UCSD-AML1 (cell line): ENCODE measurements at regions not wholly inside any gene's neighbourhood (a gene's known extent, or its start where the extent isn't known, plus 50 kb on each side); places are given as distances from the start of the nearest gene placed in this dataset.
"Not testable (repeated sequence)": the region's sequence is repeated elsewhere in the genome, so short reads cannot be mapped to it uniquely, and the experiment has no call there.

Source experiments
- DNase-seq: peaks from one replicate; lab custom pipeline; 2025; ENCODE audit not compliant: unreplicated experiment; lab: John Stamatoyannopoulos, UW

DNA sequence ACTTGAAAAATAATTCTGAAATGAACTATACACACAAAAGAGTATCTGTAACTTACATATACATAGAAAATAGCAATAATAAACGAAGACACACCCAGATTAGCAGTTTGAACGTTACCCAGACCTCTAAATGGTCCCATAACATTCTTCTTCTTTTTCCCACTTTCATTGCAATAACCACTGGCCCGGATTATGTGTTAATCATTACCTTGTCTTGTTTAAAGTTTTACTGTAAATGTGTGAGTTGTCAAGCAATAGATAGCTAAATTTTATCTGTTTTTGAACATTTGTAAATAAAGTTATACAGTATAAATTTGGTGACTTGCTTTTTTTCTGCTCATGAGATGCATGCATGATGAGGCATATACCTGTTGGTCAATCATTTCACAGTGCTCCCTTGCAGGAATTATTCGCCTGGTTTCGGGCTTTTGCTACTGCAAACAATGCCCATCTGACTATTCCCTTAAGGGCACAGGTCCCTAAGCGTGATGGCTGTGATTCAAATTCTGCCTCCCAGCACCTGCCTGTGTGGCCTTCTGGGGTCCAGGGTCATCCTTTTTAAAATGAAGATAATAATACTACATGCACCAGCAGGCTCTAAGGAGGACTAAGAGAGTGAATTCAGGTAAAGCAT is 66.1 kb downstream of the GADD45G start:
- DNase-seq = no peak

DNA sequence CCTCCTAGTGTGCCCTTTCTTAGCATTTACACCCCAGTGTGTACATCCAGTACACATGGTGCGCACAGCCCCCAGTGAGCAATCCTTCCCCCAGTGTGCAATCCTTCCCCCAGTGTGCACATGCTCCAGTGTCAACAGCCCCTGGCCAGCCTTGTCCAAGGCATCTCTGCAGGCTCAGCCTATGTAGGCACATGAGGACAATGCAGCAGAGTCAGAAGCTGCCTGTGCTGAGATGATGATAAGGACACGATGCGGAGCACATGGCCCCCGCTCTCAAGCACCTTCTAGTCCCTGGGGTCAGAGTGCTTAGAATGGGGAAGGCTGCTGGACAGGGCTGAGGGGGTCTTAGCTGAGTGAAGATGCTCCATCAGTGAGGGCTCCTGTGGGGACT is 69.8 kb downstream of the GADD45G start:
- no peak for DNase-seq

DNA sequence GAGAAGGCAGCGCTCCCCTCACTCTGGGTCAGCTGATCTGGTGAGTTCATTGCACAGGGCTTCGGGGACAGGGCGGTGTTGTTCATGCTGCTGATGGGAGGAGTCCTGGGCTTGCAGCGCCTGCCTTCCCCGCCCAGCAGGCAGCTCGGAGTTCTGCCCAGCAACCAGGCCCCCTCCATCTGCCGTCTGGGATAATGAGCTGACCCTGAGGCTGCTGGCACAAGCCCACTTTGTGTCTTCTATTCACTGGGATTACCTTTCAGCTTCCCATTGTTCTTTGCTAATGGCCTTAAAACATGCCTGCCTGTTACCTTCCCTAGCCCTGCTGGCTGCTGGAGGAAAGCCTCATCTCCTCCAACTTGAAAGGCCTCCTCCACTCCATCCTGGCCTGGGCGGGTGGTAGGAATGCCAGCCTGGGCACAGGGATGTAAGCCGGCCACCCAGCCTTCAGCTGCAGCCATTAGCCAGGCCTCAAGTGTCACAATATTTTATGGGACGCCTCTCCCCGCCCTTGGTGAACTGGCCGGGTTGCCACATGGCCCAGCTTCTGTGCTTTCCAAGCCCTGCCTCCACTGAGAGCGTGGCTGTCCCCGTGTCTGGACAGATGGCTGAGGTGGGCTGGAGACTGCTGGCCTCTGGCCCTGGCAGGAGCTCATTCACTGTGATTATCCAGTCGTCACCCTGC is 70.4 kb downstream of the GADD45G start:
- DNase-seq = no peak

DNA sequence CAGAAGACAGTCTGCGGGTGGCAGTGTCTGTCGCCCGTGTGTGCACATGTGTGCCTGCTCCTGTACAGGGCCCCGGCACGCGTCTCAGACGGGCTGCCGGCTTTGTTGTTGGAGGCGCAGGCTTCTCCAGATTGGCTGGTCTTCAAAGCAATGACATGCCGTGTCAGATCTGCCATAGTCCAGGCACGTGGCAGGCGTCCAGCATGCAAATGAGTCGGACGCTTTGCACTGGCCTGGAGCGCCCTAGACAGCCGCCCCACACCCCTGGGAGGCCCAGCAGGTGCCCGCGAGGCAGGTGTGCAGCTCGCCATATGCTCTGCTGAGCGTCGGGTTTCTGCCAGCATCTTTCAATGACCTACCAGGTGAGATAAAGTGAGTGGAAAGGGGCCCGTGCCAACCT is 71.5 kb downstream of the GADD45G start:
- no peak for DNase-seq

DNA sequence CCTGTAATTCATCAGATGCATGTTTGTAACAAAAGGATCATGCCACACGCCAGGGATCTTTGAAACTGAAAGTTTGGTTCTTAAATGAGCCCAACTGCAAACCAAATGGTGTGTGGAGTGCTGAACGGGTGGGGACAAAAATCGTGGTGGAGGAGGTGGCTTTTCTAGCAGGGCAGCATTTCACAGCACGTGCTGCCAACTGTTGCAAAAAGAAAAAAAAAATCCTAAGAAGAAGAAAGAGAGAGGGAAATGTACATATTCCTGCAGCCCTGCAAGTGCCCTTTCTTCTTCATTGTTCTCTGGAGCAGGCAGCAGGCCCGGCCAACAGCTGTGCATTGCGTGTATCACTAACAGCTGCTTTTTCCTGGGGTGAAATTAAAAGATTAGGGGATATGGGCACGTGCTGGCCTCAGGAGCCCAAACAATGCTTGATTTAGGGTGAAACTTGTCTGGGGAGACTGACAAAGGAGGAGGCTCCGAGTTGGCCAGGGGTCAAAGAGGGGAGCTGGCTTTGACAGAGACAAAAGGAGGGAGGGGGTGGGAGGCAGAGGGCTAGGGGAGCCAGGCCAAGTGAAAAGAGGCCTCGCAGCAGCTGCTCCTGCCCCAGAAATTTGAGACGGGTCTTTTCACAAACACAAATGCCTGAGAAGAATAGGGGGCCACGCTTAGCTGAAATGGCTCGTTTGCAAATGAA is 73.0 kb downstream of the GADD45G start:
- no peak for DNase-seq

DNA sequence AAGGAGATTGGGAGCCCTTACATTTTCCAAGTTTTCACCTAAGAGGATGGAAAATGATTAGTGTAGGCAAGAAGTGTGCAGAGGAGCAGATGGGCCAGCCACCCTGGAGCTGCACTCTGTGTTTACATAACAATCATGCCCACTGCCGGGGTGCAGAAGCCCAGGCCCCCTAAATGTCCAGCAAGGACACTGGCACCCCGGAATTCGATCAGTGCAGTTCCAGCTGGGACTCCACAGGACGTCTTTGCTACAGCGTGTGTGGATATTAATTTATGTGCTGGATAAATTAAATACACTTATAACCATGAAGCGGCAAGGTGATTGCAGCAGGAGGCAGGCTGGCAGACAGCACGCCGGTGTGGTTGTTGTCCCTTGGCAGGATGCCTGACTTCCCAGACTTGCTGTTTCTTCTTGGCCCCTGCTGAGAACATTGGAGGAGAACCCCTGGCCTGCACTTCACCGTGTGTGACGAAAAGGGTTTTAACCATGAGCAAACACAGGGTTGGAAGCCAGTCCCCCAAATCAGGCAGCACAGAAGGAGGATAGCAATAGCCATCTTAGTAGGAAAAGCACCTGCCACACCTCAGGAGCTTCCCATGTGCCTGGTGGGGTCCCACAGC is 73.7 kb downstream of the GADD45G start:
- no peak for DNase-seq

DNA sequence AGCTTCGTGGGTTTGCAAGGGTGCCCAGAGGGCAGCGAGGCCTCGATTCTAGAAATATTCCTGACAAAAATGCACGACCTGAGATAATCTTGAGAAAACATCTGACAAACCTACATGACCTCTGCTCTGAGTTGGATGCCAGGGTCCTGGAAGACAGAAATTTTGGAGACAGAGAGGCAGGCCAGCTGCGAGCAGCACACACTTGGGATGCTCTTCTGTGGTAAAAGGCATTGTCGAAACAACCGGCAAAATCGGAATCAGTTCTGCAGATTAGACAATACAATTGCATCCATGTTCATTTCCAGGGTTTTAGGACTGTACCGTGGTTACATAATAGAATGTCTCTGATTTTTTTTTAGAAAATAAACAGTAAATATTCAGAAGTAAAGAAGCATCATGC is 74.2 kb downstream of the GADD45G start:
- DNase-seq = no peak

DNA sequence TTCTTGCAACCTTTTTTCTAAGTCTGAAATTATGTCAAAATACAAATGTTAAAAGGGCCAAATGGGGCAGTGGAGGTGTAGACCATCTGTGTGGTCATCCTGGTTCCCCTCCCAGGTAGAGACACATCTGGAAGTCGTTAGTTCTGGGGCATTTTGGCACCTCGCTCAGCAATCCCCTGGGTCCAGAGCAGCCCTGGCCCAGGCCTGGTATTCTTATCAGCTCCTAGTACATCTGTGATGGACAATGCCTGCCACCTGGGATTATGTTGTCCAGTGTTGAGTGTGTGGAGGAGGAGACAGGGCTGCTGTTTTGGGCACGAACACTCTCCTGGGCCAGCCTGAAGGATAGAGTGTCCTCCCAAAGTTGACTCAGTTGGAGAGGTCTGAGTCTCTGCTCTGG is 74.8 kb downstream of the GADD45G start:
- DNase-seq = no peak

DNA sequence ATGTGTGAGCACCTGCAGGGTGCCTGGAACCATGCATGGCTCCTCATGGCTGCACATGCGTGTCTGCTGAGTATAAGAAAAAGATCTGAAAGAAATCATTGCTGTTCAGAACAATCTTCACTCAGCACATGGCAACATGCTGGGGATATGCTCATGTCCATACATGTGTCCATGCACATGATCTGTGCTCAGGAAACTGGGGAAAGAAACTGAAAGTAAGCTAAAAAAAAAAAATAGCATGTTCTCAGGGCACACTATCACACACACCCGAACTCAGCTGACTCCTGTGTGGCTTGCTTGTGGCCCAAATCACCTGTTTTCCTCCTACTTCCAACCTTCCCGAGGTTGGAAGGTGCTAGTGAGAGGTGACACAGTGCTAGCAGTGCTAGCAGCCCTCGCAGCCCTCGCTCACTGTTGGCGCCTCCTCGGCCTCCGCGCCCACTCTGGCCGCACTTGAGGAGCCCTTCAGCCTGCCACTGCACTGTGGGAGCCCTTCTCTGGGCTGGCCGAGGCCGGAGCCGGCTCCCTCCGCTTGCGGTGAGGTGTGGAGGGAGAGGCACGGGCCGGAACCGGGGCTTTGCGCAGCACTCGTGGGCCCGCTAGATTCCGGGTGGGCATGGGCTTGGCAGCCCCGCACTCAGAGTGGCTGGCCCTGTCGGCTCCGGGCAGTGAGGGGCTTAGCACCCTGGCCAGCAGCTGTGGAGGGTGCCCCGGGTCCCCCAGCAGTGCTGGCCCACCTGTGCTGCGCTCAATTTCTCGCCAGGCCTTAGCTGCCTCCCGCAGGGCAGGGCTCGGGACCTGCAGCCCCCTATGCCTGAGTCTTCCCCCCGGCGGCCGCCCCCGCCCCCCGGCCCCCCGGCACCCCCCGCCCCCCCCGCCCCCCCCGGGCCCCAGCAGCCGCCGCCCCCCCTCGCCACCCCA is 76.0 kb downstream of the GADD45G start:
- DNase-seq = no peak

DNA sequence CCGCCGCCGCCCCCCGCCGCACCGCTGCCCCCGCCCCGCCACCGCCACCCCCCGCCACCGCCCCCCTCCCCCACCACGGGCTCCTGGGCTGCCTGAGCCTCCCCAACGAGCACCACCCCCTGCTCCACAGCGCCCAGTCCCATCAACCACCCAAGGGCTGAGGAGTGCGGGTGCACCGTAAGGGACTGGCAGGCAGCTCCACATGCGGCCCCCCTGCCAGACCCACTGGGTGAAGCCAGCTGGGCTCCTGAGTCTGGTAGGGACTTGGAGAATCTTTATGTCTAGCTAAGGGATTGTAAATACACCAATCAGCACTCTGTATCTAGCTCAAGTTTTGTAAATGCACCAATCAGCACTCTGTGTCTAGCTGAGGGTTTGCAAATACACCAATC is 76.7 kb downstream of the GADD45G start:
- not testable (repeated sequence) for DNase-seq

DNA sequence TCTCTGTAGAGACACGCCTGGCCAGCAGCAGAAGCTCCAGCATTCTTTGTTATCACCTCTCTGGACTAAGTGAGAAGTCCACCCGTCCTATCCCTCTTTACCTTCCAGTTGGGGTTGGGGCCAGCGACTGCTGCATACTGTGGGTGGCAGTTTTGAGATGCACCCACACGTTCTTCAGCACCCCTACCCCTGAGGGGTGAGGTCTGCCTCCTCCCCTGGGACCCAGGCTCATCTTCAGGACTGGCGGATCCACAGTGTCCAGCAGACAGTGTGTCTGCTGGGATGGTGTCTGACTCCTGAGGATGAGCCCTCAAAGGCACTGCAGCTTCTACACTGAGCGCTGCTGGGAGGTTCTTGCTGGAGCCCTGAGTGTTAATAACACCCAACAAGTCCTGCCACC is 78.8 kb downstream of the GADD45G start:
- no peak for DNase-seq

DNA sequence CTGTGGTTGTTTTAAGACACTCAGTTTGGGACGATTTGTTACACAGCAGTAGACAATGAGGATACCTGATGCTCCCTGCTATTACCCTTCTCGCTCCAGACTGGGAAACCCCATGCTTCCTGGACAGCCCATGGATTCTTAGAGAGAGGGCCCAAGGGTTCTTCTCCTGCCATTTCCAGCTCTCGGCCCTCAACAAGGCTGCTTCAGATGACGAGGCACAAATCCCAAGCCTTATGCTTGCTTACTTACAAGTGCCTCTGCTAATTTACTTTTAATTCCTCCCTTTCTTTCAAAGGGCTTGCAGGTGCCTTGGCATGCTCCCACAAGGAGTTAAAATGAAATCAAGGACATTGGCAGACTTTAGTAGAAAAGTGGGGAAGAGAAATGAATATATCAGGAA is 79.4 kb downstream of the GADD45G start:
- DNase-seq = no peak

DNA sequence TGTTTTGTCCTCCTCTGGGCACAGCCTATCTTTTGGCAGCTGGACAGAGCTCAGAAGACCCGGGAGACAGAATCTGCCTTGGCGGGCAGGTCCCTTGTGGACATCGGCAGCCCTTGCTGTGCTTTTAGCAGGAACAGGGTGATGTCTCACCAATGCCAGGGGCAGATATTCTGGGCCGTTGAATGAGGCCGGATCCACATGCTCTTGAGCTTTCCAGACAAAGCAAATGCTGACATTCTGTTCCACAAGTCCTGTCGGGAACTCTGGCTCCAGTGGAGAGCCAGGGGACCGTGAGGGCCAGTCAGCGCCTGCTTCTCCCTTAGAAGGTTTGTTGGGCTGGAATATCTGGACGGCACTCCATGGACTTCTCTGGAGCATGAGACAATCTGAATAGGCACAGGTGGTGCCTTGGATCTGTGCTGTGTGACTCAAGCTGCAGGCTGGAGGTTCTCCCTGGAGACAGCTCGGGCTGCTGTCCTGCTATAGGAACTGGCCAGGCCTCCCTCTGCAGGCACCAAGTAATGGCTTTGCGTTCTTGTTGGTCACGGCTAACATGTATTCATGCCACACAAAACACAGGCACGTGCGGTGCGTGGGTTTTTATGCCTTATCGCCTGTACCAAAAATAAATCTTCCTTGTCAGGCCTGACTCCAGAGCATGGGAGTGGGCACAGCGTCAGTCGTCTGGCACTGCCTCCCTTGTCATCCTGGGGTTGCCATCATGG is 80.3 kb downstream of the GADD45G start:
- DNase-seq = no peak

DNA sequence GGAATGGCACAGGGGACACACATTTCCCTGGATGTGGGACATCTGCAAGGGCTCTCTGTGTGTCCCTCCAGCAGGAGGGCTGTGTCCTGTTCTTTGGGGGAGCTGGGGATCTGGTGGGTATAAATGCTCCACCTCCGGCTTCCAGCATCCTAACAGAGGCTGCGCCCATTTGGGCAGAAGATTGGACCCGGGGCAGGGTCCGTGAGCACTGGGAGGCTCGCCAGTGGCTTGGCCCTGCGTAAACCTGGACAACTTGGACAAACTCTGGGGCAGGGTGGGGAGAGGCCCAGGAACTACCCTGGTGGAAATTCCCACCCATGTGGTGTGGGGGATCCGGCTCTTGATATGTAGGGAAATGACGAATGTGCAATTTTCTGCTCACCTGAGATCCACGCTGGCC is 80.9 kb downstream of the GADD45G start:
- DNase-seq = no peak

DNA sequence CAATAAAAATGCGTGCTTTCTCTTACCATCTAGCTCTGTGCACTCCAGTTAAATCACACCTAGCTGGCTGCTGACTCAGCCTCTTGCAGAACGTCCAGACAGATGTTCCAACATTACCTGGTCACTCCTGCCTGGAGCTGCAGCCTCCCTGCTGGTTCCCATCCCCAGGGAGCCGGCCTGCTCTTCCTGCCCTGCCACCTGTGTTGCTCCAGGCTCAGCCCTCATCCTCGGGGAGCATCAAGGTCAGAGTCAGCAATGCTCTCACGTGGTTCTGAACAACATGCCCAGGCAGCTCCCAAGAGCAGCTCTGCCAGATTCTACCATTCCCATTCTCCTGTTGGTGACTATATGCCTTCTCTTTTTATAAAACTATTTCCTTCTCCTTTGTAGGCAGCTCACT is 81.3 kb downstream of the GADD45G start:
- DNase-seq = no peak

DNA sequence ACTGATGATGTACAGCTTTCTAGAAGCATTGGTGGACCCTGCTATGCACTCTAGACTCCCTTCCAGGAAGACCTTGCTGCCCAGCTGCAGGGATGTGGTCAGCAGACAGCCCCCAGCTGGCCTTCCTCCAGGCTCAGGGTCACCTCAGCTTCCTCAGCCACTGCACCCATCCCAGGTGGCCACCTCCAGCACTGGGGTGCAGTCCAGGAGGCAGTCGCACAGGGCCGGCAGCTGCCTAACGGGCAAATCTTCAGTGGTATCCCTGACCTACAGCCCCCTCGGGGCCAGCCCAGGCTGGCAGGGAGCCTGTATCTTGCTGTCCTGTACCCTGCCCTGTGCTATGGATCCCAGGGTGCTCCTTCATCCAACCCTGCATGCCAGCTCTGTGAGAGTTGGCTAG is 81.8 kb downstream of the GADD45G start:
- DNase-seq = no peak

DNA sequence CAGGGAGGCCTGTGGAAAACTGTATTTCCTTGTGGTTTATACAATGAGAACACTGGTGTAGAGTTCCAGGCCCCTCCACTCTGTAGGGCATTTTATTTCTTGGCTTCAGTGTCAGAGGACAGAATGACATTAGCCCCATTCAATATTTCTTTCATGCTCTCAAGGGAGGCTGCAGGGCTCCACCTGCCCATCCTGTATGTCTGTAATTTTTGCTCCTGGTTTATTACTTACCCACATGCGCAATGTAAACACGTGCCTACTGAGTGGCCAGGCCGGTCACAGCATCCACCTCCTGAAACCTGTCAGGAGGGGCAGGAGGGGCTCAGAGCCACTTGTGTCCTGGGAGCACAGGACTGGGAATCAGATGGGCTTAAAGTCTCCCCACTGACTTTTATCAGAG is 82.4 kb downstream of the GADD45G start:
- DNase-seq = no peak

DNA sequence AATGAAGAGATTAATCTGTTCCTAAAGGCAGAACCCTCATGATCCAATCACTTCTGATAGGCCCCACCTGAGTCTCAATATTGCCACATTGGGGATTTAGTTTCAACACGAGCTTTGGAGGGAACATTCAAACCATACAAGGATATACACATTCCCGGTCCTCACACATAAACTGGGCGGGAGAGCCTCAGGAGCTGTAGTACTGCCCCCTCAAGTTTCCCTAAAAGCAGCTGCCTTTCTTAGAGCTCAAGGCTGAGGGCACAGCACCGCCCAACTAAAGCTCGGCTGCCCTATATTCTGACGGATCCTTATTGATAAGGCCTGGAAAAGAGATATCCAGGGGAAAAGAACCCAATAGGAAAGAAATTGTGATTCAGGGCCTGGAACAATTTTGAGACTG is 83.0 kb downstream of the GADD45G start:
- no peak for DNase-seq

DNA sequence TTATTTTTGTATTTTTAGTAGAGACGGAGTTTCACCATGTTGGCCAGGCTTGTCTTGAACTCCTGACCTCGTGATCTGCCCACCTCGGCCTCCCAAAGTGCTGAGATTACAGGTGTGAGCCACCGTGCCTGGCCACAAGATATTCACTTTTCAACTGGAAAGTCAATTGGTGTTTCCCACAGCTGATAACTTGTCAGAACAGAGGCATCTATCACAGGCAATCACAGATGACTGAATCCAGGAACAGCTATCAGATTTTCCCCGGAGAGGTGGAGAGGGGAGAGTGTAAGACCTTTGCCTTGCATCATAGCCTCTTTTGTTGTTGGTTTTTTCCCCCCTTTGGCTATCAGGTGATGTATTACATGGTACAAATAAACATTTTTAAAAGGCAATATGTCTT is 84.5 kb downstream of the GADD45G start:
- not testable (repeated sequence) for DNase-seq

DNA sequence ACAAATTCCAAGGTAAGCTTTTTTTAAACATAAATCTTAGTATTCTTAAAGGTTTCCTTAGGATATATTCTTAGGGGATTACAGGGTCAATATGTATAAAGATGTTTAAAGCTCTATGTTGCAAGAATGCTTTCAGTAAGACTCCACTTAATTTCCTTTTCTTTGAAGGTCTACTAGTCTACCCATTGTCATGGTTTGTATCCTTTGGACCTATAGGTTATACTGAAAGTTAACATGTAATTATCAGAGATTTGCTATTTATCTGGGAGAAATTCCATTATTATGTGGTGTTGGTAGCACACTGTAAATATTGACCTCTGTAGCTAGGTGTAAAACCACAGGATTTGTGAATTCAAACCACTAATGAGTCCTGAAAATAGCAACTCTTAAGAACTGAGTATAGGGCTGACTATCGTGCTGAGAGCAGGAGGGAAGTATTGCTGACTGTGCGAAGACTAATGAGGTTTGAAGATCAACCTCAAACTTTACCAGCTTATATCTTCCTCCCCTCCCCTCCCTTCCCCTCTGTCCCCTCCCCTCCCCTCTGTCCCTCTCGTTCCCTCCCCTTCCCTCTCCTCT is 85.6 kb downstream of the GADD45G start:
- DNase-seq = no peak
